WTC11 (cell line): ENCODE measurements at regions not wholly inside any gene's neighbourhood (a gene's known extent, or its start where the extent isn't known, plus 50 kb on each side); places are given as distances from the start of the nearest gene placed in this dataset.

Experiments used
- CTCF ChIP-seq: fragments of 200-600 bp; IDR thresholded peaks from 2 replicates; pipeline ENCODE4 v1.8.0; 2022; ENCODE audit warnings: antibody characterized with exemption
- FOXJ3 ChIP-seq: sonication (generic); formaldehyde crosslinking; IDR thresholded peaks from 2 replicates; pipeline ENCODE4 v1.9.0; 2021; ENCODE audit warnings: missing genetic modification reagents, mild to moderate bottlenecking, borderline replicate concordance
- FOXK1 ChIP-seq: sonication (generic); formaldehyde crosslinking; IDR thresholded peaks from 2 replicates; pipeline ENCODE4 v1.8.0; 2022; ENCODE audit warnings: mild to moderate bottlenecking, moderate library complexity, missing genetic modification reagents
- HMGXB4 ChIP-seq: sonication (generic); formaldehyde crosslinking; IDR thresholded peaks from 2 replicates; pipeline ENCODE4 v1.8.1; 2023; ENCODE audit warnings: mild to moderate bottlenecking, moderate library complexity, missing genetic modification reagents
- TCF7 ChIP-seq: sonication (generic); formaldehyde crosslinking; IDR thresholded peaks from 2 replicates; pipeline ENCODE4 v1.8.0; 2022; ENCODE audit warnings: mild to moderate bottlenecking, low read depth, missing genetic modification reagents, moderate library complexity
- ZBTB43 ChIP-seq: sonication (generic); formaldehyde crosslinking; IDR thresholded peaks from 2 replicates; pipeline ENCODE4 v1.8.1; 2023; ENCODE audit warnings: mild to moderate bottlenecking, missing genetic modification reagents
- ZNF317 ChIP-seq: sonication (generic); formaldehyde crosslinking; IDR thresholded peaks from 2 replicates; pipeline ENCODE4 v1.8.1; 2023; ENCODE audit warnings: low read depth, mild to moderate bottlenecking, moderate library complexity, missing genetic modification reagents, borderline replicate concordance

- TF ChIP-seq CTCF (no peak), TCF7 (CRISPR knock-in tag) (no peak), ZNF317 (CRISPR knock-in tag) (no peak), FOXJ3 (CRISPR knock-in tag) (no peak), ZBTB43 (CRISPR knock-in tag) (no peak), FOXK1 (CRISPR knock-in tag) (no peak), HMGXB4 (CRISPR knock-in tag) (no peak)
Observed at GRCh38 chr14:21910260-21910659, 236.6 kb upstream of the OR4E1 start.
